Caco-2 (cell line): ENCODE measurements at regions not wholly inside any gene's neighbourhood (a gene's known extent, or its start where the extent isn't known, plus 50 kb on each side); places are given as distances from the start of the nearest gene placed in this dataset.

ENCODE experiments used
- BruUV-seq: library from RNA; stranded (reverse); fragments of 400-500 nt; replicated peaks from 2 replicates; lab custom pipeline; 2021; lab: Mats Ljungman, UMichigan
- CTCF ChIA-PET: fragments of 300-600 bp; sonication (Branson Sonifier 250); formaldehyde crosslinking; loops from one replicate; lab custom pipeline; 2022; ENCODE audit warnings: antibody characterized with exemption; lab: Charles Lee
- POLR2A ChIA-PET: fragments of 300-600 bp; sonication (Branson Sonifier 250); formaldehyde crosslinking; loops from one replicate; lab custom pipeline; 2022; ENCODE audit warnings: antibody characterized with exemption; lab: Charles Lee
- DNase-seq, 2 experiments: peaks; one replicate each; pipeline versions ENCODE4 v3.0.0 to v3.0.0-alpha.2; 2020 to 2022
- H3K27me3 ChIP-seq: replicated peaks from 2 replicates; pipeline ENCODE4 v1.6.0; 2011; ENCODE audit warnings: low read length; ENCODE audit not compliant: control insufficient read depth, insufficient read depth
- H3K36me3 ChIP-seq: 2 replicates; pipeline ENCODE4 v1.5.1; 2011; ENCODE audit warnings: low read length; ENCODE audit not compliant: control insufficient read depth, insufficient read depth
- H3K4me1 ChIP-seq: fragments of 250-450 bp; sonication (Bioruptor Pico); 2 replicates; pipeline ENCODE4 v1.5.1; 2020; ENCODE audit warnings: mild to moderate bottlenecking
- H3K4me3 ChIP-seq: 2 replicates; pipeline ENCODE4 v1.5.1; 2011; ENCODE audit warnings: low read depth, mild to moderate bottlenecking, control low read depth, low read length
- H3K9me3 ChIP-seq: fragments of 250-450 bp; sonication (Bioruptor Pico); 2 replicates; pipeline ENCODE4 v1.5.1; 2020; ENCODE audit warnings: mild to moderate bottlenecking, moderate library complexity
- H3K27ac Mint-ChIP-seq: one replicate; pipeline ENCODE4 v1.8.0; 2022; ENCODE audit warnings: mixed read lengths; ENCODE audit not compliant: unreplicated experiment
- H3K27me3 Mint-ChIP-seq: one replicate; pipeline ENCODE4 v1.8.0; 2022; ENCODE audit warnings: mixed read lengths; ENCODE audit not compliant: insufficient read depth, unreplicated experiment
- H3K36me3 Mint-ChIP-seq: one replicate; pipeline ENCODE4 v1.8.0; 2022; ENCODE audit warnings: mild to moderate bottlenecking, mixed read lengths; ENCODE audit not compliant: insufficient read depth, unreplicated experiment
- H3K4me1 Mint-ChIP-seq: one replicate; pipeline ENCODE4 v1.8.0; 2022; ENCODE audit warnings: low read depth, mixed read lengths; ENCODE audit not compliant: unreplicated experiment
- H3K4me3 Mint-ChIP-seq: one replicate; pipeline ENCODE4 v1.8.0; 2022; ENCODE audit warnings: mild to moderate bottlenecking, moderate library complexity, mixed read lengths; ENCODE audit not compliant: unreplicated experiment
- H3K9me3 Mint-ChIP-seq: one replicate; pipeline ENCODE4 v1.8.0; 2022; ENCODE audit warnings: mixed read lengths; ENCODE audit not compliant: unreplicated experiment
- intact Hi-C: fragments of 100-400 bp; cut with micrococcal nuclease; formaldehyde crosslinking; loops from one replicate; pipeline ENCODE4 v1.10.0; 2022; ENCODE audit not compliant: unreplicated experiment
- TF ChIP-seq, protein P1 (sequence below), 2 experiments: fragments of 200-600 bp in 1 of 2; IDR thresholded peaks; 1 replicate in 1 of 2; 2 replicates in 1 of 2; pipeline versions ENCODE4 v1.5.1 to v1.8.0; 2011 to 2022; ENCODE audit warnings: antibody characterized with exemption in 1 of 2, control low read depth in 1 of 2, inconsistent platforms in 1 of 2, low read depth in 1 of 2, low read length in 1 of 2, mild to moderate bottlenecking in 1 of 2, moderate library complexity in 1 of 2; ENCODE audit not compliant: insufficient read depth in 1 of 2, severe bottlenecking in 1 of 2, unreplicated experiment in 1 of 2

DNA sequence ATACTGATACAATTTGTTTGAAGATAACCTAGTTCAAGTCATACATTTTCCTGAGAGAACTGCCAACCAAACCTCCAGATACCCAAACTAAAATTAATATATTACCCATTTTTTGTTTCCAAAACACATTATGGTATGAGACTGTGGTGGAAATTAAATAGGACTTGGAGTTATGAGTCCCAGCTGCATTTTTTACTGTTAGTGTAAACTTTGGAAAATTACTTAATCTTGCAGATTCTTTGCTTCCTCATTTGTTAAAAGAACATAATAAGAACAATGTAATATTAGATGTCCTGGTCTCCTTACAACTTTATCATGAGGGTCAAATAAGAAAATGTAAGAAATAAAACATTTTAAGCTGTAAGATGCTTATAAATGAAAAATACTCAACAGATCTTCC lies 98.2 kb upstream of the TRIB2 start:
- Histone ChIP-seq H3K27me3 (no peaks in the 10 kb centered on the region; the same call in 1 of the 2 replicates), H3K36me3 (no peaks in the 10 kb centered on the region), H3K4me3 (no peak overlapping the region), H3K9me3 (no peaks in the 10 kb centered on the region), H3K4me1 (no peaks in the 10 kb centered on the region)
- H3K27me3 Mint-ChIP-seq = peaks cover 6% of the 10 kb centered on the region
- CTCF ChIA-PET = no interaction called here
- H3K4me1 Mint-ChIP-seq = no peaks in the 10 kb centered on the region
- TF ChIP-seq, protein P1, sequence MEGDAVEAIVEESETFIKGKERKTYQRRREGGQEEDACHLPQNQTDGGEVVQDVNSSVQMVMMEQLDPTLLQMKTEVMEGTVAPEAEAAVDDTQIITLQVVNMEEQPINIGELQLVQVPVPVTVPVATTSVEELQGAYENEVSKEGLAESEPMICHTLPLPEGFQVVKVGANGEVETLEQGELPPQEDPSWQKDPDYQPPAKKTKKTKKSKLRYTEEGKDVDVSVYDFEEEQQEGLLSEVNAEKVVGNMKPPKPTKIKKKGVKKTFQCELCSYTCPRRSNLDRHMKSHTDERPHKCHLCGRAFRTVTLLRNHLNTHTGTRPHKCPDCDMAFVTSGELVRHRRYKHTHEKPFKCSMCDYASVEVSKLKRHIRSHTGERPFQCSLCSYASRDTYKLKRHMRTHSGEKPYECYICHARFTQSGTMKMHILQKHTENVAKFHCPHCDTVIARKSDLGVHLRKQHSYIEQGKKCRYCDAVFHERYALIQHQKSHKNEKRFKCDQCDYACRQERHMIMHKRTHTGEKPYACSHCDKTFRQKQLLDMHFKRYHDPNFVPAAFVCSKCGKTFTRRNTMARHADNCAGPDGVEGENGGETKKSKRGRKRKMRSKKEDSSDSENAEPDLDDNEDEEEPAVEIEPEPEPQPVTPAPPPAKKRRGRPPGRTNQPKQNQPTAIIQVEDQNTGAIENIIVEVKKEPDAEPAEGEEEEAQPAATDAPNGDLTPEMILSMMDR (IDR thresholded peaks at IDR 0.05; ENCODE audit: insufficient read depth in 1 of 2, low read depth in 1 of 2, low read length in 1 of 2, severe bottlenecking in 1 of 2, unreplicated experiment in 1 of 2) = no peak
- H3K4me3 Mint-ChIP-seq = no peak overlapping the region
- H3K27ac Mint-ChIP-seq = no peak overlapping the region
- intact Hi-C loops = no loop called here
- no peak for DNase-seq
- POLR2A ChIA-PET = no interaction called here
- no peaks in the 10 kb centered on the region for H3K36me3 Mint-ChIP-seq
- no peaks in the 10 kb centered on the region for H3K9me3 Mint-ChIP-seq
- no TSS peak for BruUV-seq

DNA sequence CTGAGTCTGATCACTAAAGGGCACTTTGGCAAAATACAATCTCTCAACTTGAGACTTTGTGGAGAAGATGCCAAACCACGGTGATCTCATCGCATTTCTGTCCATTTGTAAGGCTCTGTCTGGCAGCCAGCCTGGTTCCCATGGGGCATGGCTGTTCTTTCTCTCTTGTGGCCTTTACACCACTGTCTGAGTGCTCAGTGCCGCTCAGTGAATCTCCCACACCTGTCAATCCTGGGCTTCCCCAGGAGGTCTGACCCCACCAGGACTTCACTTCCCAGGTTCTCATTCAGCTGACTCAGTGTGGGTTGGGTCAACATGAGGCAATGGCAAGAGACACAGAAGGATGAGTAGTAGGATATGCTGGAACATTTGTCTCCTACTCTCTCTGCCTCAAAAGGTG lies 96.8 kb upstream of the TRIB2 start:
- H3K36me3 Mint-ChIP-seq = no peaks in the 10 kb centered on the region
- H3K4me1 Mint-ChIP-seq = no peaks in the 10 kb centered on the region
- no peak overlapping the region for H3K27ac Mint-ChIP-seq
- BruUV-seq = no TSS peak
- intact Hi-C loops = no loop called here
- Histone ChIP-seq H3K27me3 (no peaks in the 10 kb centered on the region; the same call in 1 of the 2 replicates), H3K4me3 (no peak overlapping the region), H3K4me1 (no peaks in the 10 kb centered on the region), H3K9me3 (no peaks in the 10 kb centered on the region), H3K36me3 (no peaks in the 10 kb centered on the region)
- TF ChIP-seq, protein P1 (IDR thresholded peaks at IDR 0.05; ENCODE audit: insufficient read depth in 1 of 2, low read depth in 1 of 2, low read length in 1 of 2, severe bottlenecking in 1 of 2, unreplicated experiment in 1 of 2) = no peak
- DNase-seq = no peak
- no peak overlapping the region for H3K4me3 Mint-ChIP-seq
- H3K27me3 Mint-ChIP-seq = peaks cover 6% of the 10 kb centered on the region
- CTCF ChIA-PET = no interaction called here
- H3K9me3 Mint-ChIP-seq = no peaks in the 10 kb centered on the region
- POLR2A ChIA-PET = interaction anchor here (0.5 kb wide), 1 partner anchor 22 kb away, joined by 5 read pairs; no protein-coding TSS in a partner anchor

DNA sequence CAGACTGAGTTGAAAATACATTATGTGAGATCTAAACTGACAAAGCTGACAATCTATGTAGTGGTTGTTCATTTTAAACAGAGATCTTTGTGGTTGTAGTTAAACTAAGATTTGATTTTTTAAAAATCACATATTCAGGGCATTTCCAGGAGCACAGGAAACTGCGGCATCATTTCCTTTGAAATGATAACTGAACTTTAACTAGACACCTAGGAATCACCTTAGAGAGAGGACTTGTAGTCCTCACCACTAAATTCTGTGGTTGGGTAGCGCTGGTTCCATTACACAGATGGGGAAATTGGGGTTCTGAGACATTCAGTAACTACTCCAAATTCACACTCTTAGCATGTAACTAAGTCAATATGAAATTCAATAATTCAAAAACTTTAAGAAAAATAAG lies 96.0 kb upstream of the TRIB2 start:
- BruUV-seq = no TSS peak
- H3K27ac Mint-ChIP-seq = no peak overlapping the region
- ChIA-PET POLR2A (no interaction called here), CTCF (no interaction called here)
- no peaks in the 10 kb centered on the region for H3K9me3 ChIP-seq
- no peaks in the 10 kb centered on the region for H3K36me3 ChIP-seq
- DNase-seq = no peak
- no peaks in the 10 kb centered on the region for H3K36me3 Mint-ChIP-seq
- intact Hi-C loops = no loop called here
- H3K4me1 ChIP-seq = no peaks in the 10 kb centered on the region
- H3K4me1 Mint-ChIP-seq = no peaks in the 10 kb centered on the region
- no peak overlapping the region for H3K4me3 ChIP-seq
- H3K9me3 Mint-ChIP-seq = no peaks in the 10 kb centered on the region
- H3K4me3 Mint-ChIP-seq = no peak overlapping the region
- TF ChIP-seq, protein P1 (IDR thresholded peaks at IDR 0.05; ENCODE audit: insufficient read depth in 1 of 2, low read depth in 1 of 2, low read length in 1 of 2, severe bottlenecking in 1 of 2, unreplicated experiment in 1 of 2) = no peak
- H3K27me3 Mint-ChIP-seq = peaks cover 6% of the 10 kb centered on the region
- no peaks in the 10 kb centered on the region; the same call in 1 of the 2 replicates for H3K27me3 ChIP-seq
